Omental fat pad (tissue), 3 donors: ENCODE measurements at regions not wholly inside any gene's neighbourhood (a gene's known extent, or its start where the extent isn't known, plus 50 kb on each side); places are given as distances from the start of the nearest gene placed in this dataset.

Experiments
- ATAC-seq: fragments of 150-250 bp; one replicate; pipeline ENCODE4 v1.9.1; 2016; ENCODE audit warnings: mild to moderate bottlenecking, moderate library complexity; ENCODE audit not compliant: low FRiP score
- DNase-seq: peaks from one replicate; pipeline ENCODE4 v3.0.0-alpha.2; 2019; ENCODE audit warnings: low spot score
- TF ChIP-seq, protein P1 (sequence below), 3 donors: fragments of 450-650 bp; IDR thresholded peaks; one replicate each; pipeline ENCODE4 v1.5.1; 2016 to 2017; ENCODE audit warnings: antibody characterized with exemption in 3 of 3, mild to moderate bottlenecking in 3 of 3, moderate library complexity in 2 of 3

- DNase-seq (no peak), ATAC-seq (no peak)
- TF ChIP-seq, protein P1, sequence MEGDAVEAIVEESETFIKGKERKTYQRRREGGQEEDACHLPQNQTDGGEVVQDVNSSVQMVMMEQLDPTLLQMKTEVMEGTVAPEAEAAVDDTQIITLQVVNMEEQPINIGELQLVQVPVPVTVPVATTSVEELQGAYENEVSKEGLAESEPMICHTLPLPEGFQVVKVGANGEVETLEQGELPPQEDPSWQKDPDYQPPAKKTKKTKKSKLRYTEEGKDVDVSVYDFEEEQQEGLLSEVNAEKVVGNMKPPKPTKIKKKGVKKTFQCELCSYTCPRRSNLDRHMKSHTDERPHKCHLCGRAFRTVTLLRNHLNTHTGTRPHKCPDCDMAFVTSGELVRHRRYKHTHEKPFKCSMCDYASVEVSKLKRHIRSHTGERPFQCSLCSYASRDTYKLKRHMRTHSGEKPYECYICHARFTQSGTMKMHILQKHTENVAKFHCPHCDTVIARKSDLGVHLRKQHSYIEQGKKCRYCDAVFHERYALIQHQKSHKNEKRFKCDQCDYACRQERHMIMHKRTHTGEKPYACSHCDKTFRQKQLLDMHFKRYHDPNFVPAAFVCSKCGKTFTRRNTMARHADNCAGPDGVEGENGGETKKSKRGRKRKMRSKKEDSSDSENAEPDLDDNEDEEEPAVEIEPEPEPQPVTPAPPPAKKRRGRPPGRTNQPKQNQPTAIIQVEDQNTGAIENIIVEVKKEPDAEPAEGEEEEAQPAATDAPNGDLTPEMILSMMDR (IDR thresholded peaks at IDR 0.05), result no peak
Observed at GRCh38 chr11:30786256-30787110, 200.3 kb upstream of the MPPED2 start.

DNA sequence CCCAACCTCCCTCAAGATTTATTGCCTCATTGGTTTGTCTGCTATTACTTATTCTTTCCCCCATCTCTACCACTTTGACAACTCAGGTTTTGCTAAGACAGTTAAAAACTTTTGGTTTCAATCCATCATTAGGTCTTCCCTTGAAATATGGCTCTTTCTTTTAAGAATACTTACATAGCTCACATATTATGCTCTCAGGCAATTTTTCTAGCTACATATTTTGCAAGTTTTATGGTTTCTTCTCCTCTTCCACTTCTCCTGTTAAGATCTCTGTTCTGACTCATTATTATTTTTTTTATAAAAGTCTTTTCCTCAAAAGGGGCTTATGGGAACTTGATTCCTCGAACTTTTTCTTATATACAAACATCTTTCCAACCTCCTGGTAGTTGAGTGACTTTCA lies 192.4 kb upstream of the MPPED2 start:
- DNase-seq (no peak), ATAC-seq (no peak)
- TF ChIP-seq, protein P1 (IDR thresholded peaks at IDR 0.05), result no peak

GRCh38 chr11:30775233-30775522 lies 189.0 kb upstream of the MPPED2 start:
- no peak for DNase-seq
- TF ChIP-seq, protein P1 (IDR thresholded peaks at IDR 0.05), result no peak

DNA sequence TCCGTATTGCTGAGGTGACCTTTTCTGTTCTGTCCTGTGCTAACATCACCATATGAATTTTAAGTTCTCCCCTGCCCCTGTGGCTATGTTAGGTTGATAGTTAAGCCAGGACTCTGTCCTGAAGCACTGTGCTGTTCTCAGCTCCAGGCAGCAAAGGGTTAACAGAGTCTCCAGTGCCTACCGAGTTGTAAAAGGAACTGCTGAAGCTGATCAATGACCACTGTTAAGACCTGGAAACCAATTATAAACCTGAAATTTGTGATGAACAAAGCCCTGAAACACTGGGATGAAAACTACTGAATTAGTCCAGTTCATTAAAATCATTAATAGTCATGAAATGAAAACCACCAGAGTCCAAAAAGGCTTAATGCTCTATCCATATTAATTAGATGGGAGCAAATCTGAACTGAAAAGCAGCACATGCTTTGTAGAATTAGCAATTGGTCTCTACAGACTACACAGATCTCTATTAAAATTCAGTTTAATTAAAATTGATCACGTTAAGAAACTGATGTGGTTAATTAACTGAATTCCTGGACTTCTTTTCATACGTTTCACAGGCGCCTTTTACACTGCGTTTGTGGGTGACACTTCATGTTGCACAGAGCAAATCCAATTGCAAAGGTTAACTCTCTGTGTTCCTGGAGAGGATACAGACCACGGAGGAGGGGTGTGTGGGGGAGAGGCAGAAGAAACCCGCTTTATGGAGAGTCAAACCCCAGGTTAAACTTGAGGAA lies 188.5 kb upstream of the MPPED2 start:
- TF ChIP-seq, protein P1 (IDR thresholded peaks at IDR 0.05), result no peak
- no peak for DNase-seq
- ATAC-seq, result no peak

More at GRCh38 chr11:30775233-30775522, 189.0 kb upstream of the MPPED2 start:
- ATAC-seq, result no peak

DNA sequence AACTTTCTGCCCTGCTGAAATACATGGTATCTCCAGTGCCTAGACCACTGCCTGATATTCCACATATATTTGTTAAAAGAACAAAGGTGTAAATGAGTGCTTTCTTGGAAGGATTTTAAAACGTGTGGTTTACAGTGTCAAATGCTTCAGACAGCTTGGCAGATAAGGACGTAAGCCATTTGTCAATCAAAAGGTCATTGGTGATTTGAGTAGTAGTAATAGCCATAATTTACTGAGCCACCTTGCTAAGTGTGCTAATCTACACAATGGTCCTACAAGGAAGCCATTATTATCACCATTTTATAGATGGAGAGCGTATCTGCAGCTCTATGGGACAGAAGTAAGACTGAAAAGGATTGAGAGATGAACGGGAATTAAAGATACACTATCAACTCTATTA lies 186.8 kb upstream of the MPPED2 start:
- ATAC-seq (no peak), DNase-seq (no peak)
- TF ChIP-seq, protein P1 (IDR thresholded peaks at IDR 0.05), result no peak

DNA sequence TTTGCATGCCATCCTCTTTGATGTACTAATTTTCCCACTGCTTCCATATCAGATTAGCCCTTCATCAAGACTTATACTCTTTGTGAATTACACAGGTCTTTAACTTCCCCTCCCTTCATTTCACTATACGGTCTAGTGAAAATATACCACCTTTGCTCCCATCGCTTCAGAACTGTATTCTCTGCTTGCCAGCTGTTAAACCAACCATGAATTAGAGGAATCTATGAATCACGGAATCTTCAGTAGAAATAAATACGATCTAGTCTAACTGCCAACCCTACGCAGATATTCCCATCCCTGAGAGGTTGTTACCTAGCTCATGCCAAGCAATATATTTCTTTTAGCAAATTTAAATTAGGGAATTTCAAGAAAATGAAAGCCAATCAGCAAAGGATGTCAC lies 177.8 kb upstream of the MPPED2 start:
- TF ChIP-seq, protein P1 (IDR thresholded peaks at IDR 0.05), result no peak
- DNase-seq (no peak), ATAC-seq (no peak)

GRCh38 chr11:30762188-30762587 lies 176.0 kb upstream of the MPPED2 start:
- TF ChIP-seq, protein P1 (IDR thresholded peaks at IDR 0.05), result no peak
- DNase-seq (no peak), ATAC-seq (no peak)
